HepG2 (cell line): ENCODE measurements at regions not wholly inside any gene's neighbourhood (a gene's known extent, or its start where the extent isn't known, plus 50 kb on each side); places are given as distances from the start of the nearest gene placed in this dataset.
"Not testable (repeated sequence)": the region's sequence is repeated elsewhere in the genome, so short reads cannot be mapped to it uniquely, and the experiment has no call there.

Experiments
- ATAC-seq: fragments of 200-7000 bp; cut with Tn5 transposase; 3 replicates; pipeline ENCODE4 v1.9.1; 2020; ENCODE audit warnings: mild to moderate bottlenecking, moderate library complexity
- BruUV-seq: library from RNA; stranded (reverse); fragments of 400-500 nt; replicated peaks from 2 replicates; lab custom pipeline; 2021; lab: Mats Ljungman, UMichigan
- CTCF ChIA-PET: fragments of 300-600 bp; formaldehyde crosslinking; extraction: SDS; loops from one replicate; lab custom pipeline; 2021; ENCODE audit warnings: low total read pairs, inconsistent platforms, low intra/inter-chr PET ratio; lab: Yijun Ruan, JAX
- POLR2A ChIA-PET: fragments of 350-600 bp; sonication (Branson Sonifier 250); formaldehyde crosslinking; loops from one replicate; lab custom pipeline; 2020; ENCODE audit warnings: antibody characterized with exemption, inconsistent platforms; lab: Yijun Ruan, JAX
- DNase-seq: peaks from one replicate; pipeline ENCODE4 v3.0.0-alpha.2; 2015; ENCODE audit warnings: low spot score
- FAIRE-seq: peaks from 3 replicates; lab custom pipeline; 2011; peaks lifted over from hg19 to GRCh38; lab: Jason Lieb, UNC
- H2AFZ ChIP-seq: one replicate; pipeline ENCODE4 v1.6.1; 2011; ENCODE audit warnings: low read length, inconsistent platforms
- H3K27ac ChIP-seq: fragments of 300-600 bp; 3 replicates; pipeline ENCODE4 v1.8.0; 2011; ENCODE audit warnings: mixed run types, mild to moderate bottlenecking, mixed read lengths, low read length, inconsistent platforms; ENCODE audit not compliant: insufficient read depth; ENCODE audit errors: extremely low read length
- H3K27me3 ChIP-seq, 2 experiments: fragments of 200-600 bp in 1 of 2; 2 replicates in 1 of 2; 3 replicates in 1 of 2; pipeline versions ENCODE4 v1.6.0 to v1.8.0; 2011; ENCODE audit warnings: low read length in 2 of 2, mild to moderate bottlenecking in 2 of 2, moderate library complexity in 2 of 2, inconsistent platforms in 1 of 2; ENCODE audit not compliant: insufficient read depth in 2 of 2, control insufficient read depth in 1 of 2
- H3K36me3 ChIP-seq, 2 experiments: fragments of 200-600 bp in 1 of 2; replicated peaks in 1 of 2; 2 replicates in 1 of 2; 3 replicates in 1 of 2; pipeline versions ENCODE4 v1.5.1 to v1.8.0; 2011; ENCODE audit warnings: low read length in 2 of 2, inconsistent platforms in 1 of 2; ENCODE audit not compliant: insufficient read depth in 2 of 2, control insufficient read depth in 1 of 2
- H3K4me1 ChIP-seq: 2 replicates; pipeline ENCODE4 v1.5.1; 2012; ENCODE audit warnings: low read length, inconsistent platforms; ENCODE audit not compliant: insufficient read depth
- H3K4me2 ChIP-seq: 2 replicates; pipeline ENCODE4 v1.6.0; 2011; ENCODE audit warnings: low read depth, low read length, inconsistent platforms
- H3K4me3 ChIP-seq, 3 experiments: fragments of 200-600 bp in 1 of 3; sonication (generic), shearing (Covaris generic) in 1 of 3; replicated peaks in 1 of 3; 2 replicates each; pipeline ENCODE4 v1.5.1; 2011 to 2016; ENCODE audit warnings: low read length in 3 of 3, inconsistent platforms in 2 of 3, low read depth in 2 of 3, mild to moderate bottlenecking in 2 of 3, control low read depth in 1 of 3, mixed read lengths in 1 of 3; ENCODE audit not compliant: insufficient read depth in 1 of 3
- H3K79me2 ChIP-seq: one replicate; pipeline ENCODE4 v1.6.1; 2011; ENCODE audit warnings: low read length, inconsistent platforms; ENCODE audit not compliant: insufficient read depth
- H3K9ac ChIP-seq: 2 replicates; pipeline ENCODE4 v1.6.0; 2011; ENCODE audit warnings: mild to moderate bottlenecking, low read depth, low read length, inconsistent platforms; ENCODE audit not compliant: insufficient read depth
- H3K9me3 ChIP-seq: 2 replicates; pipeline ENCODE4 v1.5.1; 2012; ENCODE audit warnings: mild to moderate bottlenecking, low read length
- H4K20me1 ChIP-seq: 2 replicates; pipeline ENCODE4 v1.6.0; 2011; ENCODE audit warnings: inconsistent platforms, mild to moderate bottlenecking, low read length, moderate library complexity; ENCODE audit not compliant: insufficient read depth
- CEBPB ChIP-seq: IDR thresholded peaks from 2 replicates; pipeline ENCODE4 v1.6.1; 2011; ENCODE audit warnings: low read depth, low read length, improper control_type of control experiment, borderline replicate concordance
- CEBPG ChIP-seq: IDR thresholded peaks from 2 replicates; pipeline ENCODE4 v1.6.1; 2016
- CREB1 ChIP-seq, 2 experiments: fragments of 450-650 bp in 1 of 2; IDR thresholded peaks; 2 replicates each; pipeline ENCODE4 v1.6.1; 2016 to 2017; ENCODE audit warnings: control low read depth in 1 of 2, mild to moderate bottlenecking in 1 of 2, missing compliant biosample characterization in 1 of 2, missing genetic modification characterization in 1 of 2
- FOXP1 ChIP-seq, 2 experiments: fragments of 450-650 bp in 1 of 2; IDR thresholded peaks; 2 replicates each; pipeline ENCODE4 v1.6.1; 2017 to 2018; ENCODE audit warnings: antibody characterized with exemption in 1 of 2
- HOMEZ ChIP-seq: IDR thresholded peaks from 2 replicates; pipeline ENCODE4 v1.6.1; 2016; ENCODE audit warnings: low read depth
- MEF2D ChIP-seq: sonication (generic); formaldehyde crosslinking; IDR thresholded peaks from 2 replicates; pipeline ENCODE4 v1.5.1; 2020; ENCODE audit warnings: mild to moderate bottlenecking, missing genetic modification reagents
- RXRB ChIP-seq: IDR thresholded peaks from 2 replicates; pipeline ENCODE4 v1.6.1; 2016; ENCODE audit warnings: borderline replicate concordance, missing genetic modification reagents, missing compliant biosample characterization
- SATB2 ChIP-seq: sonication (generic); formaldehyde crosslinking; IDR thresholded peaks from 2 replicates; pipeline ENCODE4 v1.5.0; 2020; ENCODE audit warnings: missing genetic modification reagents
- SKI ChIP-seq: fragments of 450-650 bp; IDR thresholded peaks from one replicate; pipeline ENCODE4 v1.6.1; 2018; ENCODE audit warnings: mild to moderate bottlenecking; ENCODE audit not compliant: partially characterized antibody
- WGBS: methylation state at CpG from one replicate; pipeline ENCODE4 v1.1.6; 2017; ENCODE audit warnings: low lambda C conversion rate; 5-methylcytosine and 5-hydroxymethylcytosine counted together
- in situ Hi-C: cut with HindIII; loops from 2 replicates; pipeline ENCODE4 v1.10.0; 2017; ENCODE audit warnings: low pct_unique_long_range_greater_than_20kb; ENCODE audit not compliant: extremely low pct_ligation_motif_present
- intact Hi-C: fragments of 100-400 bp; cut with micrococcal nuclease; formaldehyde crosslinking; loops from one replicate; pipeline ENCODE4 v1.10.0; 2022; ENCODE audit not compliant: unreplicated experiment

DNA sequence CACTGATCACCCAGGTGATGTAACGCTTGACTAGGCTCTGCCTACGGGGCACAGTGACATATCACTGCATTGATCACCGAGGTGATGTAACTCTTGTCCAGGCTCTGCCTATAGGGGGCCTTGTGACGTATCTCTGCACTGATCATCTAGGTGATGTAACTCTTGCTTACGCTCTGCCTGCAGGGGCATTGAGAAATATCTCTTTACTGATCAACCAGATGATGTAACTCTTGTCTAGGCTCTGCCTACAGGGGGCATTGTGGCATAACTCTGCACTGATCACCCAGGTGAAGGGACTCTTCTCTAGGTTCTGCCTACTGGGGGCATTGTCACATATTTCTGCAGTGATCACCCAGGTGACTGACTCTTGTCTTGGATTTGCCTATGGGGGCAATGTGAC, 50.9 kb upstream of the USP14 start (continued):
- TF ChIP-seq SATB2 (CRISPR knock-in tag): 0 out of 2 replicates have a peak, but pooled peaks have one; percentile 34
- peak; percentile 67 for TF ChIP-seq RXRB (CRISPR knock-in tag)
- peak; percentile 14; the same call in 1 of the 2 replicates for TF ChIP-seq HOMEZ (CRISPR knock-in tag)
- not testable (repeated sequence) for TF ChIP-seq FOXP1 (IDR thresholded peaks at IDR 0.05)
- peak; percentile 47; the same call in 1 of the 2 replicates for TF ChIP-seq FOXP1 (CRISPR knock-in tag; IDR thresholded peaks at IDR 0.05)
- TF ChIP-seq CEBPG (CRISPR knock-in tag): peak; percentile 97
- TF ChIP-seq CREB1 (IDR thresholded peaks at IDR 0.05): peak; percentile 87
- TF ChIP-seq CREB1 (CRISPR knock-in tag; IDR thresholded peaks at IDR 0.05): peak; percentile 83
- 0 out of 2 replicates have a peak, but pooled peaks have one; percentile 20 for TF ChIP-seq MEF2D (CRISPR knock-in tag)
- TF ChIP-seq, all 625 proteins: peak for 59; not testable (repeated sequence) for 566

DNA sequence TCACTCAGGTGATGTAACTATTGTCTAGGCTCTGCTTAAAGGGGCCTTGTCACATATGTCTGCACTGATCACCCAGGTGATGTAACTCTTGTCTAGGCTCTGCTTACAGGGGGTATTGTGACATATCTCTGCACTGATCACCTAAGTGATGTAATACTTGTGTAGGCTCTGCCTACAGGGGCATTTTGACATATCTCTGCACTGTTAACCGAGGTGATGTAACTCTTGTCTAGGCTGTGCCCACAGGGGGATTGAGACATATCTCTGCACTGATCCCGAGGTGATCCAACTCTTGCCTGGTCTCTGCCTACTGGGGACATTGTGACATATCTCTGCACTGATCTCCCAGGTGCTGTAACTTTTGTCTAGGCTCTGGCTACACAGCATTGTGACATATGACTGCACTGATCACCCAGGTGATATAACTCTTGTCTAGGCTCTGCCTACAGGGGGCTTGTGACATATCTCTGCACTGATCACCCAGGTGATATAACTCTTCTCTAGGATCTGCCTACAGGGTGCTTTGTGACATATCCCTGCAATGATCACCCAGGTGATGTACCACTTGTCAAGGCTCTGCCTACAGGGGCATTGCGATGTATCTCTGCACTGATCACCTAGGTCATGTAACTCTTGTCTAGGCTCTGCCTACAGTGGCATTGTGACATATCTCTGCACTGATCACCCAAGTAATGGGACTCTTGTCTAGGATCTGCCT, 50.3 kb upstream of the USP14 start:
- TF ChIP-seq CEBPG (CRISPR knock-in tag): peak; percentile 23; the same call in 1 of the 2 replicates
- TF ChIP-seq SKI: peak; percentile 71
- TF ChIP-seq CEBPB: peak; percentile 30; the same call in 1 of the 2 replicates
- H2AFZ ChIP-seq, CTCF ChIA-PET, H3K36me3 ChIP-seq, H3K79me2 ChIP-seq, H3K27me3 ChIP-seq, H3K9ac ChIP-seq, H3K4me2 ChIP-seq, FAIRE-seq, BruUV-seq, intact Hi-C loops, DNase-seq, H4K20me1 ChIP-seq, in situ Hi-C loops, H3K4me3 ChIP-seq, POLR2A ChIA-PET, H3K27ac ChIP-seq: not testable (repeated sequence)
- H3K4me1 ChIP-seq: peaks cover 37% of the 10 kb centered on the region
- ATAC-seq: peak; percentile 60
- H3K9me3 ChIP-seq: peaks cover 31% of the 10 kb centered on the region
- 11% methylated on average over 3 of the region's 3 CpGs for WGBS
